ENCODE measurements at regions not wholly inside any gene's neighbourhood (a gene's known extent, or its start where the extent isn't known, plus 50 kb on each side); places are given as distances from the start of the nearest gene placed in this dataset.

- no peak for TF ChIP-seq CTCF (IDR thresholded peaks at IDR 0.05)
- Histone ChIP-seq H3K4me1 (ENCODE audit: control insufficient read depth in 1 of 2, insufficient read depth in 2 of 2, low read length in 2 of 2) (peaks cover 31 to 39% of the 10 kb centered on the region in 2 donors), H3K27ac (ENCODE audit: low read depth in 1 of 2, low read length in 2 of 2) (peak overlapping the region in 1 of 2 donors; percentile 63), H3K9ac (ENCODE audit: insufficient read depth, low read length, poor library complexity, severe bottlenecking) (no peak overlapping the region), H3K36me3 (replicated peaks in 1 of 2; ENCODE audit: control insufficient read depth in 1 of 2, insufficient read depth in 2 of 2, low read length in 2 of 2) (no peaks in the 10 kb centered on the region), H3K9me3 (replicated peaks in 1 of 2; ENCODE audit: control insufficient read depth in 1 of 2, insufficient read depth in 1 of 2, low read length in 2 of 2) (no peaks in the 10 kb centered on the region), H4K20me1 (ENCODE audit: insufficient read depth, low read length) (no peaks in the 10 kb centered on the region), H3K4me3 (replicated peaks in 1 of 3; ENCODE audit: low read depth in 2 of 3, low read length in 3 of 3) (no peak overlapping the region), H2AFZ (ENCODE audit: insufficient read depth, low read depth, low read length, poor library complexity, severe bottlenecking) (no peak overlapping the region), H3K4me2 (replicated peaks; ENCODE audit: extremely low read depth, low read length, poor library complexity, severe bottlenecking) (no peak overlapping the region), H3K79me2 (ENCODE audit: insufficient read depth, low read length) (peaks cover 17% of the 10 kb centered on the region), H3K27me3 (ENCODE audit: control insufficient read depth in 2 of 2, insufficient read depth in 2 of 2, low read length in 2 of 2) (no peaks in the 10 kb centered on the region)
- Mint-ChIP-seq H3K36me3 (peaks cover 0 to 4% of the 10 kb centered on the region in 2 donors), H3K27ac (peak overlapping the region in 6 of 7 donors; percentile 14 to 65 (median 54)), H3K4me3 (no peak overlapping the region), H3K27me3 (ENCODE audit: low read depth in 3 of 3) (peaks cover 0 to 1% (median 1%) of the 10 kb centered on the region in 3 donors), H3K9me3 (no peaks in the 10 kb centered on the region), H3K4me1 (peaks cover 58% of the 10 kb centered on the region)
- intact Hi-C loops (cut with micrococcal nuclease) = loop anchor here in 1 of 2 donors (2.0 kb wide), 1 partner anchor 17 kb away; no protein-coding TSS in a partner anchor
- DNase-seq = peak; percentile 15 to 16 (median 16)
- WGBS (ENCODE audit: insufficient coverage) = no CpG with 5 or more reads among the region's 3 CpGs
Observed at GRCh38 chr14:22422238-22422637, 166.8 kb downstream of the DAD1 start.

GRCh38 chr14:22420598-22421186 lies 168.3 kb downstream of the DAD1 start:
- no peaks in the 10 kb centered on the region for H3K27me3 ChIP-seq (ENCODE audit: control insufficient read depth in 2 of 2, insufficient read depth in 2 of 2, low read length in 2 of 2)
- DNase-seq = peak; percentile 7 to 15 (median 10)
- H3K4me3 ChIP-seq (replicated peaks in 1 of 3; ENCODE audit: low read depth in 2 of 3, low read length in 3 of 3) = no peak overlapping the region
- no peaks in the 10 kb centered on the region for H3K36me3 ChIP-seq (replicated peaks in 1 of 2; ENCODE audit: control insufficient read depth in 1 of 2, insufficient read depth in 2 of 2, low read length in 2 of 2)
- peaks cover 47% of the 10 kb centered on the region for H3K4me1 Mint-ChIP-seq
- no peak overlapping the region for H3K4me3 Mint-ChIP-seq
- no CpG with 5 or more reads among the region's 4 CpGs for WGBS (ENCODE audit: insufficient coverage)
- peak overlapping the region in 3 of 7 donors; percentile 4 to 22 (median 21) for H3K27ac Mint-ChIP-seq
- H3K36me3 Mint-ChIP-seq = peaks cover 0 to 4% of the 10 kb centered on the region in 2 donors
- peaks cover 20 to 25% of the 10 kb centered on the region in 2 donors for H3K4me1 ChIP-seq (ENCODE audit: control insufficient read depth in 1 of 2, insufficient read depth in 2 of 2, low read length in 2 of 2)
- no peaks in the 10 kb centered on the region for H3K9me3 Mint-ChIP-seq
- H3K27ac ChIP-seq (ENCODE audit: low read depth in 1 of 2, low read length in 2 of 2) = no peak overlapping the region
- TF ChIP-seq CTCF (IDR thresholded peaks at IDR 0.05) = no peak
- no peaks in the 10 kb centered on the region for H3K9me3 ChIP-seq (replicated peaks in 1 of 2; ENCODE audit: control insufficient read depth in 1 of 2, insufficient read depth in 1 of 2, low read length in 2 of 2)
- H2AFZ ChIP-seq (ENCODE audit: insufficient read depth, low read depth, low read length, poor library complexity, severe bottlenecking) = peak overlapping the region; percentile 18
- peaks cover 4% of the 10 kb centered on the region for H3K79me2 ChIP-seq (ENCODE audit: insufficient read depth, low read length)
- H3K9ac ChIP-seq (ENCODE audit: insufficient read depth, low read length, poor library complexity, severe bottlenecking) = no peak overlapping the region
- no peak overlapping the region for H3K4me2 ChIP-seq (replicated peaks; ENCODE audit: extremely low read depth, low read length, poor library complexity, severe bottlenecking)
- H3K27me3 Mint-ChIP-seq (ENCODE audit: low read depth in 3 of 3) = peaks cover 0 to 1% (median 1%) of the 10 kb centered on the region in 3 donors
- H4K20me1 ChIP-seq (ENCODE audit: insufficient read depth, low read length) = no peaks in the 10 kb centered on the region
- intact Hi-C loops (cut with micrococcal nuclease) = no loop called here

Data from CD14-positive monocyte (primary cell).